ENCODE measurements at regions not wholly inside any gene's neighbourhood (a gene's known extent, or its start where the extent isn't known, plus 50 kb on each side); places are given as distances from the start of the nearest gene placed in this dataset.

- peaks cover 12% of the 10 kb centered on the region for H3K4me1 Mint-ChIP-seq (ENCODE audit: low read depth)
- TF ChIP-seq CTCF (IDR thresholded peaks at IDR 0.05): no peak
- peak overlapping the region; percentile 68 for H3K27ac Mint-ChIP-seq (ENCODE audit: unreplicated experiment)
- peaks cover 17% of the 10 kb centered on the region for H3K9me3 Mint-ChIP-seq (ENCODE audit: low read depth)
- no peak overlapping the region for H3K4me3 Mint-ChIP-seq (ENCODE audit: unreplicated experiment)
- no peak for DNase-seq (ENCODE audit: low spot score)
- H3K36me3 Mint-ChIP-seq (ENCODE audit: low read depth): peaks cover 2% of the 10 kb centered on the region
- H3K27me3 Mint-ChIP-seq (ENCODE audit: low read depth): no peaks in the 10 kb centered on the region
Observed at GRCh38 chr3:102104033-102104432, 254.7 kb downstream of the NFKBIZ start.

DNA sequence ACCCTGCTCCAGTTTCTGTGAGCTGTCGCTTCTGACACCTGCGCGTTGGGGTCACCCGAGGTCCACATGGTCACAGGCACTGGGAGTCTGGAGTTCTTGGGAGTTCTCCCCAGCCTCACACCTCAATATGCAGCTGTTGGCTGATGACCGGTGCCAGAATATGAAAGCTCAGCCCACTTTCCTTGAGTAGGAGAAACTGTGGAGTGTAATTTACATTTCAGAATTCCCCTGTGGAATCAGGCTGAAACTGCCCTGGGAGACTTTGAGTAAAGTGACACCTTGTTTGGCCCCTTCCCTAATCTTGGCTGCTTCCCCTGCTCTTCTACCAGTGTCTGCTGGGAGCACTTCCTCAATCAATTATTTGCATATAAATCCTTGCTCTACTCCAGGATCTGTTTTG, 255.9 kb downstream of the NFKBIZ start:
- no peak overlapping the region for H3K27ac Mint-ChIP-seq (ENCODE audit: unreplicated experiment)
- peaks cover 12% of the 10 kb centered on the region for H3K4me1 Mint-ChIP-seq (ENCODE audit: low read depth)
- H3K4me3 Mint-ChIP-seq (ENCODE audit: unreplicated experiment): no peak overlapping the region
- H3K9me3 Mint-ChIP-seq (ENCODE audit: low read depth): peaks cover 17% of the 10 kb centered on the region
- no peak for TF ChIP-seq CTCF (IDR thresholded peaks at IDR 0.05)
- no peaks in the 10 kb centered on the region for H3K27me3 Mint-ChIP-seq (ENCODE audit: low read depth)
- no peak for DNase-seq (ENCODE audit: low spot score)
- peaks cover 2% of the 10 kb centered on the region for H3K36me3 Mint-ChIP-seq (ENCODE audit: low read depth)

GRCh38 chr3:102106416-102107097, 257.2 kb downstream of the NFKBIZ start:
- no peaks in the 10 kb centered on the region for H3K27me3 Mint-ChIP-seq (ENCODE audit: low read depth)

DNA sequence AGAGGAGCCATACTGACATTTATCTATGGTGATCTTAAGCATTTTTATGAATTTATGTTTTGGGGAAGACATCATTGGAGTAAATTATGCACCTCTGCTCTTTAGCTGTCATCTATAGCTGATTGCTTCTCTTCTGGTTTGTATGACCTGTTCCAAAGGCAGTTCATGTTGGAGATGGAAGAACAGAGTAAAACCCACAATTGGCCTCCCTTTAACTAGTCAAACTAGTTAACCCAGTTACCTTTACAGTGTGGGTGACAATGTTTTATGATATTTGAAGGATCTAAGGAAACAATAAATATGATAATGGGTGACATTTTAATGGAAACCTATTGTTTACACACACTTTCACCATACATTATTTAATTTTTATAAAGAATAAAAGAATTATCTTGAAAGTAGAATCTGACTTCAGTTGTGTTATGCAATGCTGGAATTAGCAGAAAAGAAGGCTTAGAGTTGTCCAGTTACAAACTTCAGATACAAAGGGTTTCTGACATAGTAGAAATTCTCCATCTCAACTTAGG, 263.5 kb downstream of the NFKBIZ start:
- no peak overlapping the region for H3K4me3 Mint-ChIP-seq (ENCODE audit: unreplicated experiment)
- no peak overlapping the region for H3K27ac Mint-ChIP-seq (ENCODE audit: unreplicated experiment)
- no peak for DNase-seq (ENCODE audit: low spot score)
- H3K27me3 Mint-ChIP-seq (ENCODE audit: low read depth): peaks cover 3% of the 10 kb centered on the region
- H3K9me3 Mint-ChIP-seq (ENCODE audit: low read depth): peaks cover 5% of the 10 kb centered on the region
- no peaks in the 10 kb centered on the region for H3K36me3 Mint-ChIP-seq (ENCODE audit: low read depth)
- no peaks in the 10 kb centered on the region for H3K4me1 Mint-ChIP-seq (ENCODE audit: low read depth)
- no peak for TF ChIP-seq CTCF (IDR thresholded peaks at IDR 0.05)

More at GRCh38 chr3:102106416-102107097, 257.2 kb downstream of the NFKBIZ start:
- Mint-ChIP-seq H3K9me3 (ENCODE audit: low read depth) (peaks cover 17% of the 10 kb centered on the region), H3K36me3 (ENCODE audit: low read depth) (peaks cover 2% of the 10 kb centered on the region), H3K4me1 (ENCODE audit: low read depth) (peaks cover 12% of the 10 kb centered on the region), H3K27ac (ENCODE audit: unreplicated experiment) (peak overlapping the region; percentile 41), H3K4me3 (ENCODE audit: unreplicated experiment) (no peak overlapping the region)
- no peak for TF ChIP-seq CTCF (IDR thresholded peaks at IDR 0.05)
- DNase-seq (ENCODE audit: low spot score): no peak

DNA sequence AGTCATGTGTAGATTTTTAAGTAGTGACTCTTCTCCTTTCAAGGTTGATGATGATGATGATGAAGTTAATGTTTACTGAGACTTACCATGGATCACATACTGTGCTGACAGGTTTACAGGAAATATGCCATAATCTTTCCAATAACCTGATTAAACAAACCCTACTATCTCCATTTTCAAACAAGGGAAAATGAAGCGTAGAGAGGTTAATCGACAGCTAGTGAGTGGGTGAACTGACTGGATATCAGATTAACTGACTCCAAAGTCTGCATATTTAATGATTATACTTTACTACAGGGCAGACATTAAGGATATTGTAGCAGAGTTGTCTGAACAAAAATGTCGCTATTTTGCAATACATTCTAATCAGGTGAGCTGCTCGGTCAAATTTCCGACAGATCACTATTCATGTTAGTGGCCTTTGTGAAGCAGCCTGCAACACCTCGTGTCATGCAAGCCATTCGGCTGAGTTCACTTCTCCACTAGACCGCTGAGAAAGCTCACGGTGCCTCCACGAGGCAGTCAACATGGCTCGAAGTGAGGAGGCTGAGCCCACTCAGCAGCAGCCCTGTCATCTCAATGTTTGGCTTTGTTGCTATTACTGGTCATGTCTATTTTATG, 264.2 kb downstream of the NFKBIZ start:
- Mint-ChIP-seq H3K4me1 (ENCODE audit: low read depth) (no peaks in the 10 kb centered on the region), H3K4me3 (ENCODE audit: unreplicated experiment) (no peak overlapping the region), H3K36me3 (ENCODE audit: low read depth) (no peaks in the 10 kb centered on the region), H3K27ac (ENCODE audit: unreplicated experiment) (no peak overlapping the region), H3K27me3 (ENCODE audit: low read depth) (peaks cover 3% of the 10 kb centered on the region), H3K9me3 (ENCODE audit: low read depth) (no peaks in the 10 kb centered on the region)
- DNase-seq (ENCODE audit: low spot score): no peak
- TF ChIP-seq CTCF (IDR thresholded peaks at IDR 0.05): no peak

Data from chondrocyte (in vitro differentiated cells).